Ectodermal cell (in vitro differentiated cells): ENCODE measurements at regions not wholly inside any gene's neighbourhood (a gene's known extent, or its start where the extent isn't known, plus 50 kb on each side); places are given as distances from the start of the nearest gene placed in this dataset.
"Not testable (repeated sequence)": the region's sequence is repeated elsewhere in the genome, so short reads cannot be mapped to it uniquely, and the experiment has no call there.

Experiments used
- H3K27ac ChIP-seq: 2 replicates; pipeline ENCODE4 v1.7.0; 2013; ENCODE audit warnings: mild to moderate bottlenecking, low read depth, low read length; ENCODE audit not compliant: insufficient read depth, poor library complexity, severe bottlenecking
- H3K27me3 ChIP-seq: 2 replicates; pipeline ENCODE4 v1.7.0; 2013; ENCODE audit warnings: mild to moderate bottlenecking, low read length; ENCODE audit not compliant: insufficient read depth, control insufficient read depth, poor library complexity, severe bottlenecking
- H3K36me3 ChIP-seq: one replicate; pipeline ENCODE4 v1.7.0; 2013; ENCODE audit warnings: low read length; ENCODE audit not compliant: control insufficient read depth, insufficient read depth
- H3K4me1 ChIP-seq: one replicate; pipeline ENCODE4 v1.7.0; 2013; ENCODE audit warnings: low read length; ENCODE audit not compliant: control insufficient read depth, insufficient read depth
- H3K4me3 ChIP-seq: 2 replicates; pipeline ENCODE4 v1.7.0; 2013; ENCODE audit warnings: low read depth, low read length, control low read depth; ENCODE audit not compliant: insufficient read depth
- H3K9me3 ChIP-seq: 2 replicates; pipeline ENCODE4 v1.7.0; 2013; ENCODE audit warnings: mild to moderate bottlenecking, low read length, moderate library complexity; ENCODE audit not compliant: control insufficient read depth
- WGBS, 2 experiments: methylation state at CpG; one replicate each; pipeline ENCODE4 v1.1.7; 2013; ENCODE audit warnings: missing lambda C conversion rate in 2 of 2; 5-methylcytosine and 5-hydroxymethylcytosine counted together

DNA sequence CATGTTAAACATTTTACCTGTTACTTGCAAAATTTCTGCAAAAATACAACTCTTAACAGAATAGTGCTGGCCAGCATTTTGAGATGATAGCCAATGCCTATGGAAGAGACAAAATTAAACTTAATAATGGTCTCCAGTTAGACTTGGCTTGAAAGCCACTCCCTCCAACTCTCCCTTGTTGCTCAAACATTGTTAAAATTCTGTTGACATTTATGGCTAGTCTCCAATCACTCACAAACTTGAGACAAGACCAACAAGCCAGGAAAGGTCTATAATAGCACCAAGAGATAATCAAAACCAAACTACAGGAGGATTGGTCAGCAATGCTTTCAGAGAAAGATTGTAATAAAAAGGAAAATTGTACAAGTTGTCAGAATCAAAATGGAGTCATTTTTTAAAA, 770.7 kb upstream of the NXPH2 start:
- Histone ChIP-seq H3K9me3 (no peaks in the 10 kb centered on the region), H3K4me3 (no peak overlapping the region), H3K4me1 (no peaks in the 10 kb centered on the region), H3K27me3 (no peaks in the 10 kb centered on the region), H3K36me3 (no peaks in the 10 kb centered on the region), H3K27ac (no peak overlapping the region)

- H3K27me3 ChIP-seq: no peaks in the 10 kb centered on the region
- H3K4me3 ChIP-seq: no peak overlapping the region
- no CpG with 5 or more reads among the region's 1 CpG for WGBS, 2 experiments
- no peaks in the 10 kb centered on the region for H3K36me3 ChIP-seq
- H3K4me1 ChIP-seq: no peaks in the 10 kb centered on the region
- H3K9me3 ChIP-seq: no peaks in the 10 kb centered on the region
- no peak overlapping the region for H3K27ac ChIP-seq
These were observed 770.2 kb upstream of the NXPH2 start for GRCh38 chr2:139550341-139550740.

DNA sequence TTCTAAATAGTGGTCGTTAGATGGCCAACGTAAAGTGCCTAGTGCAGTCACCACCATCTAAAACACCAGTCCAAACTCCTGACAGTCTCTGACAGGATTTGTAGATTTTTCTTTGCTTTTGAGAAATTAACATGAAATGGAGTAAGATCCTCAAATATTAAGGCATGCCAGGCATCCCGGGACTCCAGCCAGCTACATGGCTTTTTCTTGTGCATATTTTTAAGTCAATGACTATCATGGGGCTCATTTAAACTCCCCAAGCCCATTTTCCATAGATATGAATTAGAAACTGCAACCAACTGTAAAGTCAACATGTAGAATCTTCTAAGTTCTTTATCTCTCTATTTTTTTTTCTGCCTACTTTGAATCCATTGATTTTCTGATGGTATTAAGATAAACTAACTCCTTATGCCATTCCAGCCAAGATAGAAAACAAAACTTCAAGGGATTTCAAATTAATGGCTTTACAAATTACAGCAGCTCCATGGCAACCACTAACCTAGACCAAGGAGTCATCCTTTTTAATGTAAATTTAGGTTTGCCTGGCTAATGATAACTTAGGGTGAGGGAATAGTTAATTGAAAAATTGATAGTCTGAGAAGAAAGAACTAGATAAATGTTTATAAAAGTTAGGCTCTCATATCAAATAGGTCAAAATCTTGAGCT, 764.1 kb upstream of the NXPH2 start:
- H3K36me3 ChIP-seq: no peaks in the 10 kb centered on the region
- WGBS, 2 experiments: 71 to 83% methylated on average over 3 of the region's 3 CpGs
- no peaks in the 10 kb centered on the region for H3K27me3 ChIP-seq
- H3K9me3 ChIP-seq: peaks cover 2% of the 10 kb centered on the region
- H3K27ac ChIP-seq: no peak overlapping the region
- H3K4me3 ChIP-seq: no peak overlapping the region
- H3K4me1 ChIP-seq: no peaks in the 10 kb centered on the region

DNA sequence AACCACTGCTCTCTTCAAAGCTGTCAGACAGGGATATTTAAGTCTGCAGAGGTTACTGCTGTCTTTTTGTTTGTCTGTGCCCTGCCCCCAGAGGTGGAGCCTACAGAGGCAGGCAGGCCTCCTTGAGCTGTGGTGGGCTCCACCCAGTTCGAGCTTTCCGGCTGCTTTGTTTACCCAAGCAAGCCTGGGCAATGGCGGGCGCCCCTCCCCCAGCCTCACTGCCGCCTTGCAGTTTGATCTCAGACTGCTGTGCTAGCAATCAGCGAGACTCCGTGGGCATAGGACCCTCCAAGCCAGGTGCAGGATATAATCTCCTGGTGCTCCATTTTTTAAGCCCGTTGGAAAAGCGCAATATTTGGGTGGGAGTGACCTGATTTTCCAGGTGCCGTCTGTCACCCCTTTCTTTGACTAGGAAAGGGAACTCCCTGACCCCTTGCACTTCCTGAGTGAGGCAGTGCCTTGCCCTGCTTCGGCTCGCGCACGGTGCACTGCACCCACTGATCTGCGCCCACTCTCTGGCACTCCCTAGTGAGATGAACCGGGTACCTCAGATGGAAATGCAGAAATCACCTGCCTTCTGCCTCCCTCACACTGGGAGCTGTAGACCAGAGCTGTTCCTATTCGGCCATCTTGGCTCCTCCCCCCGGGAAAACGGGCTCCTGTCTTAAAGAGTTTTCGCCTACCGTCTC, 758.3 kb upstream of the NXPH2 start:
- H3K36me3 ChIP-seq, H3K4me3 ChIP-seq, H3K4me1 ChIP-seq, H3K27me3 ChIP-seq, H3K27ac ChIP-seq, H3K9me3 ChIP-seq: not testable (repeated sequence)
- WGBS, 2 experiments: 95% methylated on average over 17 to 21 of the region's 21 CpGs

DNA sequence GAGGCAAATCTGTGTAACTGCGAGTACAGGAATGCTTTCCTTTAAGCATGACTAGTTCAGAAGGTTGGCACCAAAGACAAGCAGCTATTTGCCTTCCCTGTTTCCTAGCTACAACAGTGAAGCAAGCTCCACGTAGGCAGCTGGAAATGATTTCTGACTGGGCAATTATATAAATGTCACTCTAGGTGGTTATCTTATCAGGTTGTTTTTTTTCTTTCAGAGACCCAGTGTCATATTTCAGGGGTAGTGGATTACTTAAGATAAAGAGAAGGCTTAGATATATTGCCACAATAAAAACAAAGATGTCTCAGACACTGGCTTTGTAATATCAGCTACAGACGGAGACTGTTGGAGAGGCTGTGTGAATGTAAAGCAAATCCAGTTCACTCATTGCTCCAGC, 748.9 kb upstream of the NXPH2 start:
- Histone ChIP-seq H3K36me3 (no peaks in the 10 kb centered on the region), H3K27ac (no peak overlapping the region), H3K4me1 (no peaks in the 10 kb centered on the region), H3K27me3 (no peaks in the 10 kb centered on the region), H3K9me3 (no peaks in the 10 kb centered on the region), H3K4me3 (no peak overlapping the region)
- WGBS, 2 experiments: 73 to 92% methylated on average over 2 to 3 of the region's 3 CpGs

DNA sequence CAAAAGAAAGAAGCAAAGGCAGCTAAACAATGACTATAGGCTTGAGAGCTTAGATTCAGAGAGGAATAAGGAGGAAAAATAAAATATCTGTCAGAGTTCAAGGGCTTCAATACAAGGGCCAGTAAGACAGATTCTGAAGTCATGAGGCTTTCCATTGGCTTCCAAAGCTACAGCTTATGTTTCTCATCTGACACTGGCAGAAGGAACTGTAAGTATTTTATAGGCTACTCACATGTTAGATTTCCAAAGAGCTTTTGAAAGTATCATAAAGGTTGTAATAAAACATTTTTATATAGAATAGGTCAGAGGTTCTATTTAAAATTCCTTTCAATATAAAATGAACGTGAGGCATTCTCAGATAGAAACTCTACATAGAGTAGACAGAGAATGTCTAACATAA, 746.6 kb upstream of the NXPH2 start:
- H3K4me1 ChIP-seq: no peaks in the 10 kb centered on the region
- no peaks in the 10 kb centered on the region for H3K9me3 ChIP-seq
- H3K27ac ChIP-seq: no peak overlapping the region
- H3K4me3 ChIP-seq: no peak overlapping the region
- no peaks in the 10 kb centered on the region for H3K27me3 ChIP-seq
- WGBS, 2 experiments: 82% methylated on average over 1 of the region's 1 CpG; no CpG with 5 or more reads in 1 of the 2 experiments
- H3K36me3 ChIP-seq: no peaks in the 10 kb centered on the region

- Histone ChIP-seq H3K9me3 (no peaks in the 10 kb centered on the region), H3K36me3 (no peaks in the 10 kb centered on the region), H3K4me1 (no peaks in the 10 kb centered on the region), H3K27me3 (no peaks in the 10 kb centered on the region), H3K4me3 (no peak overlapping the region), H3K27ac (no peak overlapping the region)
- WGBS, 2 experiments: 96 to 97% methylated on average over 5 of the region's 5 CpGs
These were observed 738.1 kb upstream of the NXPH2 start for GRCh38 chr2:139518321-139518720.

GRCh38 chr2:139514951-139515350, 734.8 kb upstream of the NXPH2 start:
- no peak overlapping the region for H3K27ac ChIP-seq
- no peaks in the 10 kb centered on the region for H3K9me3 ChIP-seq
- H3K4me3 ChIP-seq: no peak overlapping the region
- WGBS, 2 experiments: 95 to 97% methylated on average over 4 to 5 of the region's 5 CpGs
- no peaks in the 10 kb centered on the region for H3K4me1 ChIP-seq
- H3K36me3 ChIP-seq: no peaks in the 10 kb centered on the region
- H3K27me3 ChIP-seq: no peaks in the 10 kb centered on the region

- Histone ChIP-seq H3K4me3 (no peak overlapping the region), H3K4me1 (no peaks in the 10 kb centered on the region), H3K9me3 (no peaks in the 10 kb centered on the region), H3K27ac (no peak overlapping the region), H3K27me3 (no peaks in the 10 kb centered on the region), H3K36me3 (no peaks in the 10 kb centered on the region)
- 56 to 78% methylated on average over 3 of the region's 3 CpGs for WGBS, 2 experiments
These were observed 715.7 kb upstream of the NXPH2 start for GRCh38 chr2:139495851-139496250.

DNA sequence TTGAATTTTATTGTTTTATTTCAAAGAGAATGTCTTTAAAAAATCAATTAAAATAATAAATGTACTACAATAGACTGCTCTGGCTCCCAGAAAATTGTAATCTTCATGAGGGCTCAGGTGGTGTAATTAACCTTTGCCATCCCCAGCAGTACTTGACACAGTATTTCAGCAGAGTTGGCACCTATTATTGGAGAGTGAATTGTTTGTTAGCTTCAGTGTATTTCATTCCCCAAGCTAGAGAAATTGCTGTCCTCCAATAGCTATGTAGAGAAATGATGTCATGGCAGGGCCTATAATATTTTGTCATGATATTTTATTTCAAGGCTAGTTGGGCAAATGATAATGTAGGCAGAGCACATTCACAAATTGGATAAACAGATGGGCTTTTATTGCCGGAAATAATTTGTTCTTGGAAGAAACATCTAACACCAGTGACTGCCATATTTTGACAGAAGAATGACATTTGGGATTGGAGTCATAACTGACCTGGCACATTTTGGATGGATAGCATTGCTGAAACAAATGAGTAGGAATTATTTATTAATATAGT, 712.0 kb upstream of the NXPH2 start:
- no peaks in the 10 kb centered on the region for H3K27me3 ChIP-seq
- WGBS, 2 experiments: 83 to 95% methylated on average over 1 of the region's 1 CpG
- no peaks in the 10 kb centered on the region for H3K36me3 ChIP-seq
- no peak overlapping the region for H3K4me3 ChIP-seq
- no peaks in the 10 kb centered on the region for H3K4me1 ChIP-seq
- no peak overlapping the region for H3K27ac ChIP-seq
- H3K9me3 ChIP-seq: no peaks in the 10 kb centered on the region
